HCT116 (cell line): ENCODE measurements at regions not wholly inside any gene's neighbourhood (a gene's known extent, or its start where the extent isn't known, plus 50 kb on each side); places are given as distances from the start of the nearest gene placed in this dataset.

ENCODE experiments used
- ATAC-seq: fragments of 200-7000 bp; cut with Tn5 transposase; 2 replicates; pipeline ENCODE4 v1.9.1; 2020; ENCODE audit warnings: mild to moderate bottlenecking, moderate library complexity
- BruUV-seq: library from RNA; stranded (reverse); fragments of 400-500 nt; replicated peaks from 2 replicates; lab custom pipeline; 2021; lab: Mats Ljungman, UMichigan
- CTCF ChIA-PET: fragments of 300-600 bp; sonication (Branson Sonifier 250); formaldehyde crosslinking; loops from one replicate; lab custom pipeline; 2021; ENCODE audit warnings: antibody characterized with exemption; lab: Charles Lee
- POLR2A ChIA-PET: fragments of 300-600, 350-600 bp; sonication (Branson Sonifier 250); formaldehyde crosslinking; loops from one replicate; lab custom pipeline; 2021; ENCODE audit warnings: antibody characterized with exemption; lab: Charles Lee
- RAD21 ChIA-PET, 2 experiments: fragments of 300-600 bp; sonication (Branson Sonifier 250); formaldehyde crosslinking; loops; one replicate each; lab custom pipeline; 2023; ENCODE audit warnings: low total read pairs in 2 of 2; ENCODE audit not compliant: uncharacterized antibody in 2 of 2, unreplicated experiment in 2 of 2, low non-redundant PET in 1 of 2; lab: Charles Lee
- DNase-seq: peaks from one replicate; pipeline ENCODE4 v3.0.0-alpha.2; 2010; ENCODE audit warnings: low read depth, low spot score
- H2AFZ ChIP-seq: fragments of 200-600 bp; shearing (Covaris generic), sonication (generic); 2 replicates; pipeline ENCODE4 v1.6.1; 2017; ENCODE audit warnings: low read depth, mixed run types, mixed read lengths, antibody characterized with exemption, low read length; ENCODE audit not compliant: poor library complexity, severe bottlenecking
- H3K27ac ChIP-seq: 2 replicates; pipeline ENCODE4 v1.5.1; 2012; ENCODE audit warnings: low read depth, low read length
- H3K27me3 ChIP-seq: fragments of 200-600 bp; sonication (generic); 2 replicates; pipeline ENCODE4 v1.6.1; 2016; ENCODE audit warnings: mixed run types, low read length, mixed read lengths; ENCODE audit not compliant: insufficient read depth
- H3K36me3 ChIP-seq, 2 experiments: fragments of 200-500 bp in 1 of 2; fragments of 200-600 bp in 1 of 2; sonication (Bioruptor generic) in 1 of 2; sonication (generic) in 1 of 2; 2 replicates each; pipeline versions ENCODE4 v1.5.1 to v1.6.1; 2014 to 2016; ENCODE audit warnings: low read length in 2 of 2, inconsistent platforms in 1 of 2, mixed read lengths in 1 of 2, mixed run types in 1 of 2; ENCODE audit not compliant: insufficient read depth in 2 of 2, control insufficient read depth in 1 of 2
- H3K4me1 ChIP-seq, 2 experiments: fragments of 200-600 bp in 1 of 2; sonication (generic) in 1 of 2; 2 replicates each; pipeline versions ENCODE4 v1.5.1 to v1.6.1; 2012 to 2017; ENCODE audit warnings: low read length in 2 of 2, inconsistent platforms in 1 of 2, mild to moderate bottlenecking in 1 of 2, mixed read lengths in 1 of 2, mixed run types in 1 of 2, moderate library complexity in 1 of 2; ENCODE audit not compliant: insufficient read depth in 2 of 2, control insufficient read depth in 1 of 2
- H3K4me2 ChIP-seq: fragments of 200-600 bp; sonication (generic); 2 replicates; pipeline ENCODE4 v1.6.1; 2017; ENCODE audit warnings: mixed run types, low read length, mixed read lengths
- H3K4me3 ChIP-seq, 2 experiments: fragments of 200-600 bp in 1 of 2; sonication (generic) in 1 of 2; replicated peaks in 1 of 2; 2 replicates each; pipeline ENCODE4 v1.5.1; 2011 to 2016; ENCODE audit warnings: low read length in 2 of 2, control low read depth in 1 of 2, low read depth in 1 of 2, mild to moderate bottlenecking in 1 of 2, mixed read lengths in 1 of 2, mixed run types in 1 of 2
- H3K79me2 ChIP-seq: fragments of 200-600 bp; sonication (generic); 2 replicates; pipeline ENCODE4 v1.6.1; 2017; ENCODE audit warnings: mild to moderate bottlenecking, mixed run types, low read length, moderate library complexity, mixed read lengths; ENCODE audit not compliant: insufficient read depth
- H3K9ac ChIP-seq: fragments of 200-600 bp; sonication (generic); 2 replicates; pipeline ENCODE4 v1.6.1; 2016; ENCODE audit warnings: low read length, mixed read lengths
- H3K9me2 ChIP-seq: fragments of 200-600 bp; sonication (generic), shearing (Covaris generic); 2 replicates; pipeline ENCODE4 v1.6.1; 2017; ENCODE audit warnings: mixed run types, mild to moderate bottlenecking, moderate library complexity; ENCODE audit not compliant: insufficient read depth
- H3K9me3 ChIP-seq, 2 experiments: fragments of 200-500 bp in 1 of 2; fragments of 200-600 bp in 1 of 2; sonication (Bioruptor generic) in 1 of 2; sonication (generic) in 1 of 2; 2 replicates each; pipeline ENCODE4 v1.6.1; 2014 to 2017; ENCODE audit warnings: low read length in 2 of 2, mixed read lengths in 2 of 2, inconsistent platforms in 1 of 2, low read depth in 1 of 2, mild to moderate bottlenecking in 1 of 2, mixed run types in 1 of 2, moderate library complexity in 1 of 2; ENCODE audit not compliant: control insufficient read depth in 1 of 2, insufficient read depth in 1 of 2
- H4K20me1 ChIP-seq: fragments of 200-600 bp; sonication (generic), shearing (Covaris generic); 2 replicates; pipeline ENCODE4 v1.6.1; 2017; ENCODE audit warnings: mixed run types, mild to moderate bottlenecking, moderate library complexity; ENCODE audit not compliant: insufficient read depth
- CBX3 ChIP-seq: IDR thresholded peaks from 2 replicates; pipeline ENCODE4 v1.6.1; 2012; ENCODE audit warnings: low read depth
- EZH2phosphoT487 ChIP-seq: fragments of 200-600 bp; IDR thresholded peaks from 2 replicates; pipeline ENCODE4 v1.6.1; 2018; ENCODE audit warnings: antibody characterized with exemption, borderline replicate concordance
- RAD21 ChIP-seq: IDR thresholded peaks from 2 replicates; pipeline ENCODE4 v1.6.1; 2012; ENCODE audit warnings: low read depth, mild to moderate bottlenecking
- SIN3A ChIP-seq: IDR thresholded peaks from 2 replicates; pipeline ENCODE4 v1.6.1; 2012; ENCODE audit warnings: low read depth
- ZFX ChIP-seq: fragments of 450-650 bp; IDR thresholded peaks from 2 replicates; pipeline ENCODE4 v1.6.1; 2017
- intact Hi-C: fragments of 100-400 bp; cut with micrococcal nuclease; formaldehyde crosslinking; loops from 2 replicates; pipeline ENCODE4 v1.10.0; 2022
- TF ChIP-seq, protein P1 (sequence below), 3 experiments: fragments of 200-600 bp in 1 of 3; sonication (generic) in 1 of 3; IDR thresholded peaks in 2 of 3; conservative IDR thresholded peaks in 1 of 3; 2 replicates each; pipeline ENCODE4 v1.5.1; 2012 to 2017; ENCODE audit warnings: low read depth in 2 of 3, low read length in 2 of 3, antibody characterized with exemption in 1 of 3, borderline replicate concordance in 1 of 3, control low read depth in 1 of 3, mild to moderate bottlenecking in 1 of 3, mixed read lengths in 1 of 3, mixed run types in 1 of 3, moderate library complexity in 1 of 3; ENCODE audit not compliant: insufficient read depth in 1 of 3

GRCh38 chrX:22746081-22746480 lies 253.7 kb upstream of the DDX53 start:
- H3K79me2 ChIP-seq = no peaks in the 10 kb centered on the region
- H4K20me1 ChIP-seq = no peaks in the 10 kb centered on the region
- ChIA-PET CTCF (no interaction called here), RAD21 (no interaction called here)
- H3K4me3 ChIP-seq = no peak overlapping the region
- no peak for TF ChIP-seq SIN3A
- no peak for TF ChIP-seq CBX3
- no peak for TF ChIP-seq ZFX
- TF ChIP-seq, all 23 proteins: peak for 0
- Histone ChIP-seq H3K27ac (no peak overlapping the region), H2AFZ (no peak overlapping the region), H3K9me3 (no peaks in the 10 kb centered on the region), H3K9ac (no peak overlapping the region), H3K36me3 (no peaks in the 10 kb centered on the region), H3K9me2 (no peaks in the 10 kb centered on the region), H3K27me3 (no peaks in the 10 kb centered on the region), H3K4me2 (no peak overlapping the region), H3K4me1 (no peaks in the 10 kb centered on the region)
- intact Hi-C loops = loop anchor here (5.0 kb wide), 2 partner anchors 609 to 759 kb away; no protein-coding TSS in a partner anchor
- POLR2A ChIA-PET = no interaction called here
- ATAC-seq (no peak), DNase-seq (no peak)
- no TSS peak for BruUV-seq

GRCh38 chrX:22748093-22748999 lies 251.4 kb upstream of the DDX53 start:
- Histone ChIP-seq H3K9me2 (no peaks in the 10 kb centered on the region), H4K20me1 (no peaks in the 10 kb centered on the region), H3K27me3 (no peaks in the 10 kb centered on the region), H3K4me3 (no peak overlapping the region), H3K9ac (no peak overlapping the region), H3K9me3 (no peaks in the 10 kb centered on the region), H3K4me1 (no peaks in the 10 kb centered on the region), H2AFZ (no peak overlapping the region), H3K79me2 (no peaks in the 10 kb centered on the region), H3K4me2 (no peak overlapping the region), H3K27ac (no peak overlapping the region), H3K36me3 (no peaks in the 10 kb centered on the region)
- DNase-seq (peak; percentile 19), ATAC-seq (peak; percentile 82)
- intact Hi-C loops = loop anchor here (5.0 kb wide), 2 partner anchors 611 to 761 kb away; no protein-coding TSS in a partner anchor
- ChIA-PET RAD21 (no interaction called here), POLR2A (no interaction called here), CTCF (interaction anchor here (0.8 to 1.9 kb wide), 12 partner anchors 10 to 763 kb away, joined by 3 to 15 read pairs (median 4); no protein-coding TSS in a partner anchor)
- TF ChIP-seq, protein P1, sequence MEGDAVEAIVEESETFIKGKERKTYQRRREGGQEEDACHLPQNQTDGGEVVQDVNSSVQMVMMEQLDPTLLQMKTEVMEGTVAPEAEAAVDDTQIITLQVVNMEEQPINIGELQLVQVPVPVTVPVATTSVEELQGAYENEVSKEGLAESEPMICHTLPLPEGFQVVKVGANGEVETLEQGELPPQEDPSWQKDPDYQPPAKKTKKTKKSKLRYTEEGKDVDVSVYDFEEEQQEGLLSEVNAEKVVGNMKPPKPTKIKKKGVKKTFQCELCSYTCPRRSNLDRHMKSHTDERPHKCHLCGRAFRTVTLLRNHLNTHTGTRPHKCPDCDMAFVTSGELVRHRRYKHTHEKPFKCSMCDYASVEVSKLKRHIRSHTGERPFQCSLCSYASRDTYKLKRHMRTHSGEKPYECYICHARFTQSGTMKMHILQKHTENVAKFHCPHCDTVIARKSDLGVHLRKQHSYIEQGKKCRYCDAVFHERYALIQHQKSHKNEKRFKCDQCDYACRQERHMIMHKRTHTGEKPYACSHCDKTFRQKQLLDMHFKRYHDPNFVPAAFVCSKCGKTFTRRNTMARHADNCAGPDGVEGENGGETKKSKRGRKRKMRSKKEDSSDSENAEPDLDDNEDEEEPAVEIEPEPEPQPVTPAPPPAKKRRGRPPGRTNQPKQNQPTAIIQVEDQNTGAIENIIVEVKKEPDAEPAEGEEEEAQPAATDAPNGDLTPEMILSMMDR (IDR thresholded peaks at IDR 0.05 in 2 of 3, conservative IDR thresholded peaks at IDR 0.05 in 1 of 3; ENCODE audit: borderline replicate concordance in 1 of 3, insufficient read depth in 1 of 3, low read depth in 2 of 3, low read length in 2 of 3) = peak; percentile 31 to 61 (median 49); a peak in 5 of 6 replicates
- TF ChIP-seq EZH2phosphoT487 (no peak), RAD21 (peak; percentile 60)
- BruUV-seq = no TSS peak
